ENCODE measurements at regions not wholly inside any gene's neighbourhood (a gene's known extent, or its start where the extent isn't known, plus 50 kb on each side); places are given as distances from the start of the nearest gene placed in this dataset.
"Not testable (repeated sequence)": the region's sequence is repeated elsewhere in the genome, so short reads cannot be mapped to it uniquely, and the experiment has no call there.

DNA sequence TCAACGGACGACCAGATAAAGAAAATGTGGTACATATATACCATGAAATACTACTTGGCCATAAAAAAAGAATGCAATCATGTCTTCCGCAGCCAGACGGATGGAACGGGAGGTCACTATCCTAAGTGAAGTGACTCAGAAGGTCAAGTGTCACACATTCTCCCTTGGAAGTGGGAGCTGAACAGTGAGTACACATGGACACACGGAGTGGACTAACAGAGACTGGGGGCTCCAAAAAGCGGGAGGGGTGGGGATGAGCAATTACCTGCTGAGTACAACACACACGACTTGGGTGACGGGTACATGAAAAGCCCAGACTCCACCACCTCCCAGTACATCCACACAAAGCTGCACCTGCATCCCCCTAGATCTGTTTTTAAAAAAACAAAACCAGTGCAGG lies 62.5 kb upstream of the TNK2 start:
- not testable (repeated sequence) for DNase-seq

DNA sequence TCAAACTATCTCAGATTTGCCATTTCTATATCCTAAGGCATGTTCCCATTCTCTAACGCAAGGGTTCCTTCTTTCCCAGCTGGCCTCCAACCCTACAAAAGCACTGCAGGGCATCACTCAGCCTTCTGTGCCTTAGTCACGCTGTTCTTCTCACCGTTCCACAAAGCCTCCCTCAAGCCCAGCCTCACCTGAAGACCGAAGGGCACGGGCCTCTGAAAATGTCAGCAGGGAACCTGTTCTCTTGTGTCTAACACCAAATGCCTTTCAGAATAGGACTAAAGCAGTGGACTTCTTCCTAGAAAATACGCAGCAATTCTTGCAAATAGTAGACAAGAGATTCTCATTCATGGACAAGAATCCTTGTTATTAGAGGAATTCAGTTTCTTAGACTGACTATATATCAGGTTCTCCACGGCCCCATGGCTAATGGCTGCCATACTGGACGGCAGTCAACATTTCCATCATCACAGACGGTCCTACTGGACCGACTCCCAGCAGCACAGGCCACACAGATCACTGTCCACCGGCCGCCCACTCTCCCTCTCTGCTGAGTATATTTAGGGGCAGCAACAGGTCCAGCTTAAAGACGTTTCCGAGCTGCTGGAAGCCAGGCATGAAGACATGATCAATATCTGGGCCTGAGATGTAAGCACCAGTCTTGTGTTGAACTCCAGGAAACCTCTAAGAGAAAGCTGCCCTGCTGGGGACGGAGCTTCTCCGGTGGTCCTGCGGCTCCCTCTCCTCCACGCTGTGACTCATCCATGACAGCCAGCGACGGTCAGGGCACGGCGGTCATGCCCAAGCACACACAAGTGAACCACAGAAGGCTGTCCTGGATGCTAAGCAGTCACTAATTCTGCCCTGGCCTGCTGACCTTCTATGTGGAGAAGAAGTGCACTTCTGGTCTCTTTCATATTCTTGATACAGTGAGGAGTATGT lies 61.8 kb upstream of the TNK2 start:
- not testable (repeated sequence) for DNase-seq

DNA sequence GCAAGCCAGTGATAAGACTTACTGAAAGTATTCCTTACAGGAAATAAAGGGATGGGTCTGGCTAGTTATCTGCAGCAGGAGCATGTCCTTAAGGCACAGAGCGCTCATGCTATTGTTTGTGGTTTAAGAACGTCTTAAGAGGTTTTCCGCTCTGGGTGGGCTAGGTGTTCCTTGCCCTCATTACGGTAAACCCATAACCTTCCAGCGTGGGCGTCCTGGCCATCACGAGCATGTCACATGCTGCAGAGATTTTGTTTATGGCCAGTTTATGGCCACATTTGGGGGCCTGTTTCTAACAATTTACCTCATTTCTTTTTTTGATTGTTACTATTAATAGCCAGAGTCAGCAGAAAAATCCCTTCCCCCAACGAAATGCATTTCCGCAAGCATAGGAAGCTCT lies 61.0 kb upstream of the TNK2 start:
- not testable (repeated sequence) for DNase-seq

DNA sequence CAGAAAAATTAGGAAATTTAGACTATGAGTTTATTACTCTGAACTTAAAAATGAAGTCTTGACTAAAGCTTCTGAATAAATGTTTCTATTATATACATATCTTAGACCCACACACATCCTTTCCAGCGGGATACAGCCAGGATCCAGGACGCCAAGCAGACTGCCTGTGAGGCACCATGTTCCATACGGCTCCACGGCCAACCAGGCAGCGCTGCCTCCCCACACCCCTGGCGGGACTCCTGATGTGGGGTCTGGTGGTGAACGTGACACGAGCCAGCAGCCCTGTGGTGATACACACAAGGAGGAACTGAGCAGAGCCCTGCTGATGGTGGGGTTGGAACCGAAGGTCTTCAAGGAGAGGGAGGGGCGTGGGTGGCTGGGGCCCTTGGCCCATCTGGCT lies 59.8 kb upstream of the TNK2 start:
- not testable (repeated sequence) for DNase-seq

DNA sequence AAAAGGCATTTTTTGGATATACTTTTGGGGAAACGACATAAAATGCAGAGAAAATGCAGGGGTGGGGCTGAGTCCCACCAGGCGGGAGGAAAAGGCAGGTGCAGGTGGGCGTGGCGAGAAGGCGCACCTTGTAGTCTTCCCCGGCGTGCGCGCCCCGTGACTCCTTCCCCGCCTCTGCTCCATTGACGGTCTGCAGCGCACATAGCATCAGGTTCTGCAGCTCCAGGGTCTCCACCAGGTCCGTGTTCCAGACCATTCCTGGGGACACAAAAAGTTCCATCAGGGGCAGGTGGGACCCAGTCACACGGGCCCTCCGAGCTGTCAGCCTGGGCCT lies 59.0 kb upstream of the TNK2 start:
- DNase-seq, result not testable (repeated sequence)

DNA sequence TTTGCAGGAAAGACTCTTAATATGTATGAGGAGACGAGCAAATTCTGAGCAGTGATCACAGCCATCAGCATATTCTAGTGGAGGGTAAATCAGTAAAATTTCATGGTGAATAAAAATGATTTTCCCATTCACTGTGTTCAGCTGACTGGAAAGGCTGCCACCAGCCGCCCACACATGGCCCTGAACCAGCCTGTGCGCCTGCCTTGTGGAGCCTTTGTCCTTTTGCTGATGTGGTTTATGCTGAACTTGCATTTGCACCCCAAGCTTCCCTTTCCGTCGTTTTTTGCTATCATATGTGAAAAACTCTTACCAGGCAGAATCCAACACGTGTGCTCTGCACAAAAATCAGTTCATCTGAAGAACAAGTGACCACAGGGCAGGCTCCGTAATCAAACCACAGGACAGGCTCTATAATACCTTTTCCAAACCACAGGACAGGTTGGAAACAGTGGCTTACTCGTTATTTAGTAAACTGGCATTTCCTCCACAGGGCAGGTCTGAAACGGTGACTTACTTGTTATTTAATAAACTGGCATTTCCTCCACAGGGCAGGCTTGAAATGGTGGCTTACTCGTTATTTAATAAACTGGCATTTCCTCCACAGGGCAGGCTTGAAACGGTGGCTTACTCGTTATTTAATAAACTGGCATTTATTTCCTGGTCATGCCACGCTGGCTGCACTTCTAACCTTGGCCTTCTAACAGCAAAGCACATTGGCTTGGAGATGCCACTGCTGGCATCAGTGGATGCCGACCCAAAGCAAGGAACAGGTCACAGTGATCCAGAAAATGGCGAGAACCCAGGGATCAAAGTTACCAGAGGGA lies 58.4 kb upstream of the TNK2 start:
- not testable (repeated sequence) for DNase-seq

DNA sequence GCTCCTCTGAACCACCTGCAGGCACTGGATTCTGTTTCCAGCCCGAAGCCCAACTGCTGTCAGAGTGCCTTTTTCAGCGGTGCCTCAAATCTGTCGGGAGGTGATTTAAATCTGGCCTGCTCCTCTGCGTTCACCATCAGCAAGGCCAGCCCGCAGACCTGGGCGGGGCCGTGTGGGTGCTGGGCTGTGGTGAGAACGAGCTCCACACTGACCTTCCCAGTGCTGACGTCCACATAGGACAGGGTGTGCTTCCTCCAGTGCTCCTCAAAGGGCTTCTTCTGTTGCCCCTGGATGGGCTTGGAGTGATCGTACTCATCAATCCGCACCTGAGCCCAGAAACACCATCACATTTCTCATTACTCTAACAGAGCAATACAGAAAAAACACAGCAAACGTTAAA lies 56.9 kb upstream of the TNK2 start:
- DNase-seq, result not testable (repeated sequence)

DNA sequence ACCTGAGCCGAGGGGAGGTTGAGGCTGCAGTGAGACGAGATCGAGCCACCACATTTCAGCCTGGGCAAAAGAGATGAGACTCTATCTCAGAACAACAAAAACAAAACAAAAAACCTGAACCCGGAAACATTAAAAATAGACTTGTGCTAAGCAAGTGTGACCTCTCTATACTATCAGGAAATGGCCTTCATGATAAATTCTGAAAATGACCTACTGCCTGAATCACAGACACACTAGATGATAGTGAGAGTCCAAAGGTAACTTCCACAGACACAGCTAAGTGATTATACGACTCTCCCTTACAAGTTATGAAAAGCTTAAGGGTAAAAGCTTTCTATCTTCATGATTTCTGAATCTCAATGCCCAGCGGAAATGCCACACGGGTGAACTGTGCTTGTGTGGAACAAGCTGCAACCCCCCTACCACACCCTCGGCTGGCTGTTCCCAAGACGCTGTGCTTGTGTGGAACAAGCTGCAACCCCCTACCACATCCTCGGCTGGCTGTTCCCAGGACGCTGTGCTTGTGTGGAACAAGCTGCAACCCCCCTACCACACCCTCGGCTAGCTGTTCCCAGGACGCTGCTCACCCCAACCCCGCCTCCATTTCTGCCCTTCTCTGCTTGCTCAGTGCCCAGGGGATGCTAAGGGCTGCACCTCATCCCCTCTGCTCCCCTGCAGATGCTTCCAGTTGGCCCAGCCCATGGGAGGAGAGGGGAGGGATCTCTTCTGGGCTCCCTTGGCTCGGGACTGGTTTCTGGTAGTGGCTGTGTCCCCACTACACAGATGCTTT lies 56.2 kb upstream of the TNK2 start:
- not testable (repeated sequence) for DNase-seq

DNA sequence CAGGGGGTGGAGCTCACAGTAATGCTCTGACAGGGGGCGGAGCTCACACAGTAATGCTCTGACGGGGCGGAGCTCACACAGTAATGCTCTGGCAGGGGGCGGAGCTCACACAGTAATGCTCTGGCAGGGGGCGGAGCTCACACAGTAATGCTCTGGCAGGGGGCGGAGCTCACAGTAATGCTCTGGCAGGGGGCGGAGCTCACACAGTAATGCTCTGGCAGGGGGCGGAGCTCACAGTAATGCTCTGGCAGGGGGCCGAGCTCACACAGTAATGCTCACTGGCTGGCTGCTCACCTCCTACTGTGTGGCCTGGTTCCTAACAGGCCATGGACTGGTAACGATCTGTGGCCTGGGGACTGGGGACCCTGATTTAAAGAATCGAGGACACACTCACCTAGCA lies 53.9 kb upstream of the TNK2 start:
- DNase-seq, result not testable (repeated sequence)

DNA sequence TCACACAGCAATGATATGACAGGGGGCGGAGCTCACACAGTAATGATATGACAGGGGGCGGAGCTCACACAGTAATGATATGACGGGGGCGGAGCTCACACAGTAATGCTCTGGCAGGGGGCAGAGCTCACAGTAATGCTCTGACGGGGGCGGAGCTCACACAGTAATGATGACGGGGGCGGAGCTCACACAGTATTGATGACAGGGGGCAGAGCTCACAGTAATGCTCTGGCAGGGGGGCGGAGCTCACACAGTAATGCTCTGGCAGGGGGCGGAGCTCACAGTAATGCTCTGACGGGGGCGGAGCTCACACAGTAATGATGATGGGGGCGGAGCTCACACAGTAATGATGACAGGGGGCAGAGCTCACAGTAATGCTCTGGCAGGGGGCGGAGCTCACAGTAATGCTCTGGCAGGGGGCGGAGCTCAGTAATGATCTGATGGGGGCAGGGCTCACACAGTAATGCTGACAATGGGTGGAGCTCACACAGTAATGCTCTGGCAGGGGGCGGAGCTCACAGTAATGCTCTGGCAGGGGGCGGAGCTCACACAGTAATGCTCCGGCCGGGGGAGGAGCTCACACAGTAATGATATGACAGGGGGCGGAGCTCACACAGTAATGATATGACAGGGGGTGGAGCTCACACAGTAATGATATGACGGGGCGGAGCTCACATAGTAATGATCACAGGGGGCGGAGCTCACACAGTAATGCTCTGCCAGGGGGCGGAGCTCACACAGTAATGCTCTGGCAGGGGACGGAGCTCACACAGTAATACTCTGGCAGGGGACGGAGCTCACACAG lies 52.8 kb upstream of the TNK2 start:
- DNase-seq, result peak; percentile 64

DNA sequence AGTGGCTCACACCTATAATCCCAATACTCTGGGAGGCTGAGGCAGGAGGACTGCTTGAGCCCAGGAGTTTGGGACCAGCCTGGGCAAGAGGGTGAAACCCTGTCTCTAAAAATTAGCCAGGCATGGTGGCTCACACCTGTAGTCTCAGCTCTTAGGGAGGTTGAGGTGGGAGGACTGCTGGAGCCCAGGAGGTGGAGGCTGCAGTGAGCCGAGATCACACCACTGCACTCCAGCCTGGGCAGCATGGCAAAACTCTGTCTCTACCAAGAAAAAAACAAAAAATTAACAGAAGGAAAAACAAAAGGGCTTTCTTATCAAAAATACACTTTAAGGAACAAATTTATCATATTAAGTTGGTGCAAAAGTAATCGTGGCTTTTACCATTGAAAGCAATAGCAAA lies 51.8 kb upstream of the TNK2 start:
- not testable (repeated sequence) for DNase-seq

DNA sequence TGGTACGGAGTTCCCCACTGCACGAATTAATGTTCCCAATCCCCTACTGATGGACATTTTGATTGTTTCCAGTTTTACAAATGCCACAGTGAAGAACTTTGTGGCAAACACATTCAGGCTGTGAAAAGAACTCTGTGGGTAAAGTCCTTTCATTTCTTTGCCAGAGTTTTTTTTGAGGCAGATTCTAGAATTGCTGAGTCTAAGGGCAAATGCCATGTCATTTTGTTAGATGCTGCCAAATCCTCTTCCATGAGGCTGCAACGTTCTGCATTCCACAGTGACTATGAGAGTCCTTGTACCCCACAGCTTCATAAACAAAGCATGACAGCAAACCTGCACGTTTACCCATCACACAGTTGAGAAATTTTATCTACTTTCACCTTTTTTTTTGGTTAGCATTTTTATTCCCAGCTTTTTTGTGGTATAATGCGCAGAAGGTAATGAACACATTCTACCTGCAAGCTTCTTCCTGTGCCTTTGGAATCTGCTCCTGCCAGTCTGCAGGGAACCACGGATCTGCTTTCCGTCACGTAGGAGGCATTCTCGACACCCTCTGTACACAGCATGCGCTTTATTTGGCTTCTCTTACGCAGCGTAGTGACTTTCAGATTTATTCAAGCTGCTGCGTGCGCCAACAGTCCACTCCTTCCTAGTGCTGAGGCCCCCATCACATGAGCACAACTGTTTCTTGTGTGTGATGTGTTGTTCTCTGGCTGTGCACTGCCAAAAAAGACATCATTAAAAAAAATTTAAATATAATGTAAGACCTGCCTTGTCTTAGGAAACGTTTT lies 51.2 kb upstream of the TNK2 start:
- not testable (repeated sequence) for DNase-seq

DNA sequence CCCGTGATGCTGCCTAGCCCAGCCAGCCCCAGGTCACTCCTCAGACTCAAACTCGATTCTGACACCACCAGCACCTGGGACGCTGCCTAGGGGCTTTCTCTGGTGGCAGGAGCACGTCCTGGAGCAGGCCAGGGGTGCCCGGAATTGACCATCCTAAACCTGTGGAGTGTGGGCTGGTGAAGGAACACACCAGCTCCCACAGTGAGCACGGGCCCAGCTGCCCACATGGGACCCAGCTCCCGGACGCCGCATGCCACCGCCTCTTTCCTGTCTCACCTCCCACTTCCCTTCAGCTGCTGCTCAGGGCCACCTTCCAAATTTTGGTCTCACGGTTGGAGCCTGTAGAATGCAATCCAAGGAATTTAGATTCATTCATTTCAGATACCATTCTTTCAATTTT lies 50.4 kb upstream of the TNK2 start:
- not testable (repeated sequence) for DNase-seq

All from activated CD4-positive, CD25-positive, alpha-beta regulatory T cell treated with anti-CD3 and anti-CD28 coated beads, Interleukin-2, amount 50 U/mL, for 72 hours (primary cell).